HG02571 (cell line): ENCODE measurements at regions not wholly inside any gene's neighbourhood (a gene's known extent, or its start where the extent isn't known, plus 50 kb on each side); places are given as distances from the start of the nearest gene placed in this dataset.

Experiments used
- ATAC-seq: cut with Tn5 transposase; IDR thresholded peaks from one replicate; pipeline ENCODE4 v1.9.1; 2021; ENCODE audit warnings: mild to moderate bottlenecking, moderate library complexity; ENCODE audit not compliant: unreplicated experiment

DNA sequence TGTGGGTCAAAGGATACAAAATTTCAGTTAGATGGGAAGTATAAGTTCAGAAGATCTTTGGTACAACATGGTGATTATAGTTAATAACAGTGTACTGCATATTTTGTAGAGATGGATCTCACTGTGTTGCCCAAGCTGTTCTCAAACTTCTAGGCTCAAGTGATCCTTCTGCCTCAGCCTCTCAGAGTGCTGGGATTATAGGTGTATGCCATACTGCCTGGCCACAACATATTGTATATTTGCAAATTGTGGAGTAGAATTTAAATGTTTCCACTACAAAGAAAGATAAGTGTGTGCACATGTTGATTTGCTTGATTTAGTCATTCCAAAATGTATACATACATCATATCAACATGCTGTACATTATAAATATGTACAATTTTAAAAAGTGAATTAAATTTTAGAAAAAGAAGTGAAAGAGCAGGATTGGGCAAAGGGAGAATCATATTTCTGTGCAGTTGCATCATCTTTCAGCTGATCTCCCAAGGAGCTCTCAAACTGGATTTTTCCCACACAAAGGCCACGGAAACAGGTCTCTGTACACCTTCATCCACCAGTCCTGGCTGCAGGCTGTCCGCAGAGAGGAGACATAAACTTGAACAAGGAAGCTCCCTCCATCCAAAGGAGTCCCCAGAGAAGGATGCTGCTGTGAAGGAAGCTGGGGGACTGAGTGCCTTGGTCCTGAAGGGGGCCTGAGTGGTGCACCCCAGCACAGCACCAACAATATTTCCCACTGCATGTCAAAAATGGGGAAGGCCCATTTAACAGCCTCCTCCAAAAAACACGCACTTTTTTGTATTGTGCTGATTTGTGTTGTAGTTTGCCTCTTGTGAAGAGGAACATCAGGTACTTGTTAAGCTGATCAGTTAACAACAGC lies 217.1 kb upstream of the GHITM start:
- ATAC-seq, result no peak

- ATAC-seq, result no peak
These were observed 214.2 kb upstream of the GHITM start for GRCh38 chr10:83925133-83925532.

- ATAC-seq, result no peak
These were observed 212.7 kb upstream of the GHITM start for GRCh38 chr10:83926606-83927005.

GRCh38 chr10:83927166-83927565 lies 212.1 kb upstream of the GHITM start:
- no peak for ATAC-seq

- no peak for ATAC-seq
These were observed 209.9 kb upstream of the GHITM start for GRCh38 chr10:83929399-83929798.

- ATAC-seq, result no peak
These were observed 207.6 kb upstream of the GHITM start for GRCh38 chr10:83931669-83932068.

DNA sequence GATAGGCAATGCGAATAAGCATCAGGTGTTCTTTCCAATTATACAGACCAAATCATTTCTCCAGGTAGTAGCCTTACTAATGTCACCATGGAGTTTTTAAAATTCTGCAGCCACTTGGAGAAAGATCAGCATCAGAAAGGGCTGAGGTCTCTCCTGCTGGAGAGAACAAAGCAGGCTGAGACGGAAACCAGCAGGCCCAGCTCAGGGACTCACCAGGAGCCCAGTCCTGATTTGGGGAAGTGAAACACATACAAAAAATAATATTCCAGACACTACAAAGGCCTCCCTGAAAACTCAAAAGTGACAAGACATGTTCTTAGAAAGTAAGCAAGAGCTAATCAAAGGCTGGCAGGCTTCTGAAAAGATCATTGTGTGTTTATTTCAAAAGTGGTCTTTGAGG lies 207.1 kb upstream of the GHITM start:
- no peak for ATAC-seq

DNA sequence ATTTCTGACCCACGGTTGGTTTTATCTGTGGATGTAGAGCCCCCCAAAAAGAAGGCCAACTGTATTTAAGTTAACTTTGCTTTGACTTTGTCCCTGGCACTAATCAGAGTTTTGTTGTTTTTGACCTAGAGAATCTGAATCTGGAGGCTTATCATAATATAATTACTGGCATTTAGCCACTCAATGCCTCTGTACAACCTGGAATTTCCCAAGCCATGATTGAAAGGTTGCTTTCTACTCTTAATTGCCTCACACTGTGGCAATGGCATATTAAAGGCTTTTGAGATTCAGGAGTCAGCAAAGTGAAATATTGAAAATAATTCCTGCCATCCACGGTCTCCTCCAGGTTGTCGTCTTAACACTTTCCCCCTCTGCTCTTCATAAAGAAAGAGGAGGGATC lies 205.2 kb upstream of the GHITM start:
- ATAC-seq, result no peak

DNA sequence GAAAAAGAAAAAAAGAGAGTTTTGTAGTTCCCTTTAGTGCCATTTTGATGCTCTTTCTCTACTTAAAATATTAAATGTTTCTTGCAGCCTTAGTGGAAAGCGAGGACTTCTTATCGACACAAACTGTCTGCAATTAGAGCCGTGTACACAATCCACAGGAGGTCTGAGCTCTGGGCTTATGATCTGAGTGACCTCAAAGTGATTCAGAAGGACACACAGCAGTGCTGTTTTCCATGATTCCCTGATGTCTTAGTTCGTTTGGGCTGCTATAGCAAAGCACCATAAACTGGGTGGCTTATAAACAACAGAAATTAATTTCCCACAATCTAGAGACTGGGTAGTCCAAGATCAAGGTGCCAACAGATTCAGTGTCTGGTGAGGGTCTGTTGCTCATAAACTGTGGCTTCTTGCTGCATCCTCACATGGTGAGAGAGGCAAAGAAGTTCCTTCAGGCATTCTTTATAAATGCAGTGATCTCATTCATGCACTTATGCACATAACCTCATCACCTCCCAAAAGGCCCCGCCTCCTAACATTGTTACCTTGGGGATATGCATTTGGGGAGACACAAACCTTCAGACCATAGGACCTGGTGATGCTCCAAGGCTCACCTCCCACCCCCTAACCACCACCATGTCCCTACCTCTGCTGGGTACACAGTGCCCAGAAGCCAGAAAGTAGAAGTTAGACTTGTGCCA lies 204.5 kb upstream of the GHITM start:
- ATAC-seq, result no peak

GRCh38 chr10:83935339-83935736 lies 204.0 kb upstream of the GHITM start:
- no peak for ATAC-seq

- no peak for ATAC-seq
These were observed 203.4 kb upstream of the GHITM start for GRCh38 chr10:83935911-83936310.

DNA sequence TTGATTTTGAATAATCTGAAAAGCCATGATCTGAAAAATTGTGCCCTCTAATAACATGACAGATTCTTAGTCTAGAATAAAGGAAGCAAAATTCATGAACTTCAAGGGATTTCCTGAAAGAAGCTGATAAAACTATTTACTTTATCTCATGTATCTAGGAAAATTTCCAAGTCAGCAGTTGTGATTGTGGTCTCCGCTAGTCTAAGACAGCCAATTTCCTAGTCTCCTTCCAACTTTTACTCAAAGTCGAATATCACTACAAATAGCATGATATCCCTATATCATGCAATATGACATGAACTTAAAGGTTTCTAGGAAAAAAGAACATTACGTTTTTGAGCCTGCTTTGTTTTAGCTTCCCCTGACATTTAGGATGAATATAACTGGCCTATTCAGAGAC lies 202.1 kb upstream of the GHITM start:
- no peak for ATAC-seq

- no peak for ATAC-seq
These were observed 201.5 kb upstream of the GHITM start for GRCh38 chr10:83937826-83938225.

- ATAC-seq, result no peak
These were observed 198.1 kb upstream of the GHITM start for GRCh38 chr10:83941189-83941588.

GRCh38 chr10:83942410-83942809 lies 196.9 kb upstream of the GHITM start:
- ATAC-seq, result no peak

GRCh38 chr10:83943049-83943448 lies 196.3 kb upstream of the GHITM start:
- no peak for ATAC-seq

GRCh38 chr10:83943920-83944319 lies 195.4 kb upstream of the GHITM start:
- ATAC-seq, result no peak

GRCh38 chr10:83945982-83946718 lies 193.2 kb upstream of the GHITM start:
- no peak for ATAC-seq

- no peak for ATAC-seq
These were observed 187.0 kb upstream of the GHITM start for GRCh38 chr10:83952314-83952713.

DNA sequence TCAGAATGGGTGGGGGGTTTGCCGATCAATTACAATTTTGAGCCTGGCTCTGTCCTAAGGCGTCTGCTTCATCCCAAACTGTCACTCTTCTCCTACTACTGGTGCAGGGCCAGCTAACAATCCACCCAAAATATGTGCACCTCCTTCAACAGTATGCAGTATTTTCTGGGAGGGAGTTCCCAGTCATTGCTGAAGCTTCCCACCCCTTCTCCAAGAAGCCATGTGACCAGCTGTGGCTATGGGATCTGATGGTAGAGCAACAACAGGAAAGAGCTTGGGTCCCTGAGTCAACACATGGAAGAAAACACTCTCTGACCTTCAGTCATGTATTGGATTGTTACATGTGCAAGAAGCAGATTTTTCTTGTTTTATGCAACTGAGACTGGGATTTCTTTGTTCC lies 185.7 kb upstream of the GHITM start:
- no peak for ATAC-seq

GRCh38 chr10:83954193-83954799 lies 185.0 kb upstream of the GHITM start:
- no peak for ATAC-seq
